LNCaP clone FGC (cell line): ENCODE measurements at regions not wholly inside any gene's neighbourhood (a gene's known extent, or its start where the extent isn't known, plus 50 kb on each side); places are given as distances from the start of the nearest gene placed in this dataset.

ENCODE experiments used
- DNase-seq: peaks from one replicate; pipeline ENCODE4 v3.0.0-alpha.2; 2011; ENCODE audit warnings: low read depth
- H3K4me3 ChIP-seq: 2 replicates; pipeline ENCODE4 v1.5.1; 2011; ENCODE audit warnings: mild to moderate bottlenecking, low read depth, low read length, control low read depth
- CTCF ChIP-seq: IDR thresholded peaks from 2 replicates; pipeline ENCODE4 v1.5.1; 2012; ENCODE audit warnings: mild to moderate bottlenecking; ENCODE audit not compliant: control insufficient read depth, insufficient read depth; ENCODE audit errors: extremely low read depth

DNA sequence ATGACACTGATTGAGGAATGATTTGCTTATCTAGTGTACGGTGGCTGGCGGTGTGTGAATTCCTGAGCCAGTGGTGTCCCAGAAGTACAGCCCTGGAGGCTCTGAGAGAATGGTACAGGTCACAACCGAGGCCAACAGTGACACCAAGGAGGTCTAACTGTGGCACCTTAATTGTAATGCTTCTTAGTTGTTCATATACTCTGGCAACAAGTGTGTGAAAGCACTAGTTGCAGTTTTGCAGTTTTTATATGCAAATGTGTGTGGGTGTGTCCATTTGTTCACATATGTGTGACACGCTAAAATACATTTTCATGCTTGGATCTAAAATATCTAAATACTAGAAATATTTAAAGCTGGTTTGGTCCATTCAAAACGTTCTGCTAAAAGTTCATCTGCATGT, 185.3 kb upstream of the FMN2 start:
- TF ChIP-seq CTCF, result no peak
- H3K4me3 ChIP-seq, result no peak overlapping the region
- DNase-seq, result no peak

GRCh38 chr1:239909898-239910297, 181.8 kb upstream of the FMN2 start:
- no peak for DNase-seq
- no peak for TF ChIP-seq CTCF
- no peak overlapping the region for H3K4me3 ChIP-seq

- TF ChIP-seq CTCF, result no peak
- no peak for DNase-seq
- no peak overlapping the region for H3K4me3 ChIP-seq
These were observed 179.2 kb upstream of the FMN2 start for GRCh38 chr1:239912471-239912870.

DNA sequence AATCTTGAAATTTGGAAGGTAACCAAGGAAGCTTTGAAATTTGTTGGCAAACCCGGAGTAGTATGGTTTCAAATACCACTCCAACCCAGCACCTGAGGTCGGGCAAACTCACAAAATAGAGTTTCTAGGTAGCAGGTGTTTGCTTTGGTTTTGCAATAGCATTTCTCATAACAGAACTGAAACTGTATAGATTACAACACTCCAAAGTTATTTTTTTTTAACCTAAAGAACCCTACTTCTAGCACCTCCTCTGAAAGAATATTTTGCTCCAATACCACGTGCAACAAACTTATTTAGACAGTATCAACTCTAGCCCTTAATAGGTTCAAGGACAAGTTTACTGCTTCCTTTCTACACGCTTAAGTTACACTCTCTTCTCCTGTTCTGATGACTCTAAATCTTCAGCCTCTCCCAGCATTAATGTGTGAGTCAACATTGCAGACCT, 178.5 kb upstream of the FMN2 start:
- TF ChIP-seq CTCF, result no peak
- no peak overlapping the region for H3K4me3 ChIP-seq
- no peak for DNase-seq

DNA sequence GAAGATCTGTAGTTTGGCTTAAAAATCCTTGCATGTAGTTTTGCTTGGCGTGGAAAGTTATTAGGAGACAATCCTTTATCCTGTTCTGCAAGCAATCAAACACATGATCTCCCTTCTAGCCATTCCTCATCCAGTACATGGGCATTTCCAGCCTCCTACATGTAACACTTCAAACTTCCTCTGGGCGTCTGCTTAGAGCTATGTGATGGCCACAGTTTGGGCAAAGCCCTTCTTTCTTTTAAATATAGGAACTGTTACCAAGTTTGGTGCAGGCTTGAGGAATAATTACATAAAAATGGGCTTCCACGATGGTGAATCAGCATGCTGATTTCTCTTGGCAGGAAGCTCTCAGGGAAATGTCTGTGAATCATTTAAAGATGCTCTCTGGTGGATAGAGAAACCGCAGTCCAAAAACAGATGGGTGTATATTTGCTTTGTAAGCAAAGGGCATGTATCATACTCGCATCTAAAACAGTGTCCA, 176.9 kb upstream of the FMN2 start:
- H3K4me3 ChIP-seq, result no peak overlapping the region
- no peak for TF ChIP-seq CTCF
- DNase-seq, result no peak

DNA sequence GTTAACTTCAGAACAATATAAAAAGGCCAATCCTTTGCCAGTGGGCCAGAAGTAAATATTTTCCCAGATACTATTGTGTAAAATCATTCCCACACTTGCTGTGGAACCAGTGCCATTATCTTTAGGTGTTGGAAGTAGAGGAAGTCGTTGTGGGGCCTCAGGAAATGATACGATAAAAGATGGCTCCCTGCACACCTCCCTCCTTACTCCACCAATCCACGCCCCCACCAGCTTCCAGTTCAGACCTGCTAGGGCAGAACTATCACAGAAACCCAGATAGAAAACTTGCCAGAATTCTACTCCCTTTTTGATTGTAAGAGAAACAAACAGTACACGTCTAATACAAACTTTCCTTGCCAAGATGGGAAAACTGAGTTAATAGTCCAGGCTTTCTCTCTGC, 173.0 kb upstream of the FMN2 start:
- TF ChIP-seq CTCF, result no peak
- no peak overlapping the region for H3K4me3 ChIP-seq
- DNase-seq, result no peak

GRCh38 chr1:239920214-239920613, 171.5 kb upstream of the FMN2 start:
- no peak overlapping the region for H3K4me3 ChIP-seq
- TF ChIP-seq CTCF, result no peak
- no peak for DNase-seq
